Esophagus muscularis mucosa (tissue), 4 donors: ENCODE measurements at regions not wholly inside any gene's neighbourhood (a gene's known extent, or its start where the extent isn't known, plus 50 kb on each side); places are given as distances from the start of the nearest gene placed in this dataset.
"Not testable (repeated sequence)": the region's sequence is repeated elsewhere in the genome, so short reads cannot be mapped to it uniquely, and the experiment has no call there.

ENCODE experiments used
- DNase-seq: peaks from one replicate; pipeline ENCODE4 v3.0.0-alpha.2; 2017; ENCODE audit errors: extremely low spot score
- H3K27ac ChIP-seq, 4 donors: fragments of 200-600 bp; sonication (generic); replicated peaks in 1 of 4; 1 replicate in 3 of 4; 2 replicates in 1 of 4; pipeline ENCODE4 v1.5.1; 2016 to 2019; ENCODE audit warnings: mild to moderate bottlenecking in 1 of 4
- H3K27me3 ChIP-seq, 4 donors: fragments of 200-600 bp; sonication (generic); one replicate each; pipeline versions ENCODE4 v1.5.1 to v1.6.0; 2016 to 2019
- H3K36me3 ChIP-seq, 4 donors: fragments of 200-600 bp; sonication (generic); one replicate each; pipeline ENCODE4 v1.5.1; 2016 to 2019
- H3K4me1 ChIP-seq, 4 donors: fragments of 200-600 bp; sonication (generic); one replicate each; pipeline ENCODE4 v1.5.1; 2016 to 2019
- H3K4me3 ChIP-seq, 4 donors: fragments of 200-600 bp; sonication (generic); 1 replicate in 2 of 4; 2 replicates in 2 of 4; pipeline ENCODE4 v1.5.1; 2016 to 2019; ENCODE audit warnings: mild to moderate bottlenecking in 4 of 4, moderate library complexity in 1 of 4
- H3K9me3 ChIP-seq, 4 donors: fragments of 200-600 bp; sonication (generic); 1 replicate in 3 of 4; 2 replicates in 1 of 4; pipeline ENCODE4 v1.5.1; 2016 to 2019
- CTCF ChIP-seq, 3 experiments: fragments of 200-600 bp in 2 of 3; fragments of 450-650 bp in 1 of 3; sonication (generic) in 2 of 3; IDR thresholded peaks; one replicate each; pipeline ENCODE4 v1.5.1; 2017 to 2019; ENCODE audit warnings: antibody characterized with exemption in 3 of 3, mild to moderate bottlenecking in 2 of 3, moderate library complexity in 1 of 3
- EP300 ChIP-seq: sonication (generic); formaldehyde crosslinking; IDR thresholded peaks from one replicate; pipeline ENCODE4 v1.6.1; 2017; ENCODE audit warnings: antibody characterized with exemption
- POLR2A ChIP-seq: fragments of 450-650 bp; IDR thresholded peaks from one replicate; pipeline ENCODE4 v1.6.1; 2017; ENCODE audit warnings: antibody characterized with exemption, moderate library complexity, mild to moderate bottlenecking, low read depth
- POLR2AphosphoS5 ChIP-seq, 2 donors: sonication (generic); formaldehyde crosslinking; IDR thresholded peaks; one replicate each; pipeline ENCODE4 v1.6.1; 2017; ENCODE audit warnings: antibody characterized with exemption in 2 of 2
- WGBS: methylation state at CpG from one replicate; pipeline ENCODE4 v1.1.5; 2018; 5-methylcytosine and 5-hydroxymethylcytosine counted together
- intact Hi-C: fragments of 100-400 bp; cut with DNase I; formaldehyde crosslinking; loops from one replicate; pipeline ENCODE4 v1.15.1; 2023

- Histone ChIP-seq H3K9me3 (no peaks in the 10 kb centered on the region), H3K4me1 (no peaks in the 10 kb centered on the region), H3K27me3 (no peaks in the 10 kb centered on the region), H3K36me3 (no peaks in the 10 kb centered on the region), H3K4me3 (no peak overlapping the region), H3K27ac (no peak overlapping the region)
- TF ChIP-seq POLR2AphosphoS5 (IDR thresholded peaks at IDR 0.05): no peak
- no peak for TF ChIP-seq EP300
- TF ChIP-seq POLR2A: no peak
- TF ChIP-seq CTCF (IDR thresholded peaks at IDR 0.05): no peak
- no peak for DNase-seq
- intact Hi-C loops: no loop called here
- WGBS: 83% methylated on average over 4 of the region's 4 CpGs
Observed at GRCh38 chr7:119640326-119640725, 632.6 kb upstream of the KCND2 start.

GRCh38 chr7:119640861-119641260 lies 632.1 kb upstream of the KCND2 start:
- Histone ChIP-seq H3K4me1 (no peaks in the 10 kb centered on the region), H3K4me3 (no peak overlapping the region), H3K27ac (no peak overlapping the region), H3K27me3 (no peaks in the 10 kb centered on the region), H3K9me3 (no peaks in the 10 kb centered on the region), H3K36me3 (no peaks in the 10 kb centered on the region)
- TF ChIP-seq POLR2A (no peak), POLR2AphosphoS5 (IDR thresholded peaks at IDR 0.05) (no peak), CTCF (IDR thresholded peaks at IDR 0.05) (no peak), EP300 (no peak)
- WGBS: 70% methylated on average over 4 of the region's 4 CpGs
- no peak for DNase-seq
- intact Hi-C loops: no loop called here

GRCh38 chr7:119643558-119643957 lies 629.4 kb upstream of the KCND2 start:
- WGBS: 74% methylated on average over 6 of the region's 6 CpGs
- H3K36me3 ChIP-seq: no peaks in the 10 kb centered on the region
- intact Hi-C loops: no loop called here
- no peak overlapping the region for H3K27ac ChIP-seq
- no peaks in the 10 kb centered on the region for H3K4me1 ChIP-seq
- TF ChIP-seq POLR2A (no peak), CTCF (IDR thresholded peaks at IDR 0.05) (no peak), EP300 (no peak), POLR2AphosphoS5 (IDR thresholded peaks at IDR 0.05) (no peak)
- no peak for DNase-seq
- H3K4me3 ChIP-seq: no peak overlapping the region
- H3K9me3 ChIP-seq: no peaks in the 10 kb centered on the region
- no peaks in the 10 kb centered on the region for H3K27me3 ChIP-seq

- no peaks in the 10 kb centered on the region for H3K36me3 ChIP-seq
- TF ChIP-seq EP300 (no peak), POLR2A (no peak), POLR2AphosphoS5 (IDR thresholded peaks at IDR 0.05) (no peak), CTCF (IDR thresholded peaks at IDR 0.05) (no peak)
- DNase-seq: no peak
- no peak overlapping the region for H3K27ac ChIP-seq
- H3K4me1 ChIP-seq: no peaks in the 10 kb centered on the region
- no peak overlapping the region for H3K4me3 ChIP-seq
- H3K9me3 ChIP-seq: no peaks in the 10 kb centered on the region
- intact Hi-C loops: no loop called here
- H3K27me3 ChIP-seq: no peaks in the 10 kb centered on the region
- WGBS: 64% methylated on average over 1 of the region's 1 CpG
Observed at GRCh38 chr7:119647286-119647685, 625.7 kb upstream of the KCND2 start.

GRCh38 chr7:119648752-119649151 lies 624.2 kb upstream of the KCND2 start:
- DNase-seq, H3K4me3 ChIP-seq, intact Hi-C loops, H3K4me1 ChIP-seq, H3K27me3 ChIP-seq, H3K27ac ChIP-seq, H3K36me3 ChIP-seq, H3K9me3 ChIP-seq: not testable (repeated sequence)
- WGBS: 81% methylated on average over 3 of the region's 3 CpGs
